ENCODE measurements at regions not wholly inside any gene's neighbourhood (a gene's known extent, or its start where the extent isn't known, plus 50 kb on each side); places are given as distances from the start of the nearest gene placed in this dataset.
"Not testable (repeated sequence)": the region's sequence is repeated elsewhere in the genome, so short reads cannot be mapped to it uniquely, and the experiment has no call there.

DNA sequence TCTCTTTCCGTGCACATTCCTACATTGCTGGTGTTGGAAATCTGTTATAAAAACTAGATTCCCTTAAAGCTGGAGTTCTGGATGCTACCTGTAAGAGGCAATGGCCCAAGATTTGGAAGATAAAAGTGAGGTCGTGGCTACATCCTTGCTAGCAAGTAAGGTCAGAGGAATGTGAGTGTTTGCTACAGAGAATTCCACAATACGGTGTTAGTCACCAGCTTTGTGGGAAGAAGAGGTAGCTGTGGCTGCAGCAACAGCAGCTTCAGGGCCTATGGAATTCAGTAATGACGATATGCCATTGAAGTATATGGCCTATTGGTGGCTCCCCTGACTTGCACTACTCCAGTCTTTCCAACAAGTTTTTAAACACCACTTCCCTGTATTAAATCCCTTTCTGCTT is 227.7 kb upstream of the TMEM260 start:
- no peak for DNase-seq

DNA sequence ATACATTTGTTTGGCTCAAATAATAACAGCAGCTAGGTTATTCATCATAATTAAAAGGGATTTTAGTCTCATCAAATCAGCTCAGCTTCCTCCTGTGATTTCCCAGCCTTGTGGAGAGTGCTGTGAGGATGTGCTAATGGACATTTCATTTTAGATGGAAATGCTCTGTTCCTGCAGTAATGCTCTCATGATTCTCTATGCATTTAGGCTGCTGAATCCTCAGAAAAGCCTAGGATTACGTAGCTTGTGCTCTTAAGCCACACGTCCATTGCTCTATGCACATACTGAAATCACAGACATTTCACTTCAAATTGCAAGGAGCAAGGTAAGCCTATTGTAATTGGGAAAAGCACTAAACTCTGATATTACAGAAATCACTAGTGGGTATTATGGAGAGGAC is 226.6 kb upstream of the TMEM260 start:
- no peak for DNase-seq

- DNase-seq, result no peak
These were observed 222.2 kb upstream of the TMEM260 start for GRCh38 chr14:56357428-56357827.

DNA sequence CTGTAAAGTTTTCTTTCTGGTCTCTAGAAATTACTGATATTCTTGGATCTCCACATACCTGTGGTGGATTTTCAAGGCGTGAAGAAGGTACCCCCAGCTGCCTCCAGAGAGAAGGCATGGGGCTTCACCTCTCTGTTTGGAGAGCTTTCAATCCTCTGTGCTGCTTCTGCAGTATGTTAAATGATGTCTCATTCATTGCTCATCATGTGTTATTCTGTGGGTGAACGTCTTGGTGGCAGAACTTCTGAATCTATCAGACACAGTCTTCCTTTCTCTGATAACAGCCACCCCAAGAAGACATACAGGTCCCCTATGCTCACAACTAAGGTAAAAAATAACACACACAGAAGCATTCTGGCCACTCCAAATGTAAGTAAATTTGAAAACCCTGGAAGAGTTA is 221.3 kb upstream of the TMEM260 start:
- DNase-seq, result no peak

DNA sequence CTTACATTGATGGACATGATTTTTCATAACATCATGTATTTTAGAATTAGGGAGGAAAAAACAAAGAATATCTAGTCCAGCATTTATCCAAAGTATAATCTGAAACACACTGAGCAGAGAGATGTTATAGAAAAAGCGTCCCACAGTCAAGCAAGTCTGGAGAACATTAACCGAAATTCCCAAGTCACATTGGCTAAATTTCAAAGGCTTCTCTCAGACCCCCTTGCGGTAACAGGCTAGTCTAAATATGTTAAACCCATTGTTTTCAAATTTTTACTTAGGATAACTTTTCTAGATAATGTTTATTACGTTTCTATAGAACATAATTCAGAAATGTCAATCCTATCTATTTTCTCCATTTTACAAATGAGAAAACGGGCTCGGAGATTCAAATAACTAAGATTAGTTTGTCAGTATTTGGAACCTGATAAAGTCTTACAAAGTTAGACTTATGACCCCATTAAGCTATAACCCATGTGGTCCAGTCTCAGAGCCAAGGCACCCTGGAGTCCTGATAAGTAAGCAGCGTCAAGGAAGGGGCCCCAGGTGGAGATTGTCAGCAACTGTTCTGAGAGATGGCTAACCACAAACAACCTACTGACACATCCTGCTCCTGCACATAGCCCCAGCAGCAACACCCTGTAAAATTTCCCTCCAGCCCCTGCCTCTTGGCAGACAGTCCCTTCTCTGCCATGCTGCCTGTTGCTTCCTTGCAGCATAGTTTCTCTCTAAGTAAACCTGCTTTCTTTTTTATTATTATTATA is 220.6 kb upstream of the TMEM260 start:
- no peak for DNase-seq

DNA sequence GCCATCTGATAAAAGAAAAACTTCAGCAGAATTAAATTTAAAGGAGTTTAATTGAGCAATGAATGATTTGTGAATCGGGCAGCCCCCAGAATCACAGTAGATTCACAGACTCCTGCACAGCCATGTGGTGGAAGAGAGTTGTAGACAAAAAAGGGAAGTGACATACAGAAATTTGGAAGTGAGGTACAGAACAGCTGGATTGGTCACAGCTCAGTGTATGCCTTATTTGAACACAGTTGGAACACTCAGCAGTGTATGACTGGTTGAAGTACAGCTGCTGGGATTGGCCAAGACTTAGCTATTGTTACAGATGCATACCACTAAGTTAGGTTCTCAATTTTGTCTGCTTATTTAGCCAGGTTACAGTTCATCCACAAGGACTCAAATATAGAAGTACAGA is 213.9 kb upstream of the TMEM260 start:
- not testable (repeated sequence) for DNase-seq

- no peak for DNase-seq
These were observed 212.2 kb upstream of the TMEM260 start for GRCh38 chr14:56367416-56367815.

- no peak for DNase-seq
These were observed 207.9 kb upstream of the TMEM260 start for GRCh38 chr14:56371737-56372136.

- DNase-seq, result no peak
These were observed 205.2 kb upstream of the TMEM260 start for GRCh38 chr14:56374421-56374820.

- no peak for DNase-seq
These were observed 201.6 kb upstream of the TMEM260 start for GRCh38 chr14:56378046-56378445.

GRCh38 chr14:56378475-56378877 is 201.1 kb upstream of the TMEM260 start:
- no peak for DNase-seq

GRCh38 chr14:56379956-56380355 is 199.6 kb upstream of the TMEM260 start:
- no peak for DNase-seq

DNA sequence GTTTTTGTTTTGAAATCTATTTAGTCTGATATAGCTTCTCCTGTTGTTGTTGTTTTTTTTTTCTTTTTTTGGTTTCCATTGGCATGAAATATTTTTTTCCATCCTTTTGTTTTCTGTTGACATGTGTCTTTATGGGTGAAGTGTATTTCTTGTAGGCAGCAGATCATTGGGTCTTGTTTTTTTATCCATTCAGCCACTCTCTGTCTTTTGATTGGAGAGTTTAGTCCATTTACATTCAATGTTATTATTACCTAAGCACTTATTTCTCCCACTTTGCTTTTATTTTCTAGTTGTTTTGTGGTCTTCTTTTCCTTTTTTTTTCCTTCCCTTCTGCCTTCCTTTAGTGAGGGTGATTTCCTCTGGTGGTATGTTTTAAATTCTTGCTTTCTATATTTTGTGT is 193.6 kb upstream of the TMEM260 start:
- no peak for DNase-seq

GRCh38 chr14:56390859-56391258 is 188.7 kb upstream of the TMEM260 start:
- no peak for DNase-seq

DNA sequence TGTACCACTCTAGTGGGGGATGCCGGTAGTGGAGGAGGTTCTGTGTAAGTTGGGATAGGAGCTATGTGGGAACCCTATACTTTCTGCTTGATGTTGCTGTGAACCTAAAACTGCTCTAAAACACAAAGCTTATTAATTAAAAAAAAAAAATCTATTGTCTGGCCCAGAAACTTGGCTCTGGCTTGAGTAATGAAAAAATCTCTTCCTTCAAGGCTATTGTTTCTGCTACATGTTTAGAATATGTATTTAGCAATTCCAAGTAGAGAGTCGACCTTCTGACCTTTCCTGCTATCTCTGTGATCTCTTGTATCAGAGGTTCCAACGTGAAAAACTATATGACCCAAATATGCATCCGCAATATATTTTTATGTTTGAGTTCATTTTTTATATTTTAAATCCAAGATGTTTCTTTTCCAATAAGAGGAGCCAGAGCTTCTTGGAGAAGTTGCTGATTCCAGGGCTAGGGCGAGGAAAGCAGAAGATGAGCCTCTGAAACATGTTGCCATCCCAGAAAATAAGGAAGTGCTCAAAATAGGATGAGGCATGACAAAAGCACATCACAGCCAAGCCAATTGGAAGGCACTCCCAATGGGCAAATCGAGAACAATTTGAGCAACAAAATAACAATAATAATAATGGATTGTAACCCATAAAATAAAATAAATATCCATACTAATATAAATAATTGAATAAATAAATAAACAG is 184.6 kb upstream of the TMEM260 start:
- no peak for DNase-seq

DNA sequence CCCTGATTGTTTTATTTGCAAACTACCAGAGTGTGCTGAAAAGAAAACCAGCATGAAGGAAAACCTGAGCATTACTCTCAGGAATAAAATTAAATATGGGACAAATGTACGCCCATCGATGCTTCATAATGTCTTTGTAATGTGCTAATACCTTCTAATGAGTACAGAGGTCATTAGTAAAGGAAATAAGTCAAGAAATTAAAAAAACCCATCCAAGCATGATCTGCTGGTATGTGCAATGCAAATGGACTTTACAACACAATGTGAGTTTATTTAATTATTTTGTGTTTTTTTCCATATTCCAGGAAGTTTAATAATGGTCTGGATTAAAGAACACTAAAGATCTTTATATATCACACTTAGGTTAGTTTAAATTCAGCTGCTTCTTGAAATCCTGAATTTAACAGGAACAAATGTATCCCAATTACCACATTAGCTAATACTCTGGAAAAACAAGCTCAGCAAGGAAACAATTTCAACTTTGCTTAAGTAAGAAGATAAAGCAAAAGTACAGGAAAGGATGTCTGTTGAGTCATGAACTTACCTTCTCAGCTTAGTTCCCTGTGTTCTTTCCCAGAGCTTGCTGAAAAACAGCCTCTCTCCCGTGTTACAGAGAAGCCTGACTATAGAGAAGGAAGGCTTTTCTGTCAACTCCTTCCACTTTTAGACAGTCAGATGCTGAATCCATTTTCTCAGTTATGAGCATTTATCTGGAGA is 179.3 kb upstream of the TMEM260 start:
- no peak for DNase-seq

DNA sequence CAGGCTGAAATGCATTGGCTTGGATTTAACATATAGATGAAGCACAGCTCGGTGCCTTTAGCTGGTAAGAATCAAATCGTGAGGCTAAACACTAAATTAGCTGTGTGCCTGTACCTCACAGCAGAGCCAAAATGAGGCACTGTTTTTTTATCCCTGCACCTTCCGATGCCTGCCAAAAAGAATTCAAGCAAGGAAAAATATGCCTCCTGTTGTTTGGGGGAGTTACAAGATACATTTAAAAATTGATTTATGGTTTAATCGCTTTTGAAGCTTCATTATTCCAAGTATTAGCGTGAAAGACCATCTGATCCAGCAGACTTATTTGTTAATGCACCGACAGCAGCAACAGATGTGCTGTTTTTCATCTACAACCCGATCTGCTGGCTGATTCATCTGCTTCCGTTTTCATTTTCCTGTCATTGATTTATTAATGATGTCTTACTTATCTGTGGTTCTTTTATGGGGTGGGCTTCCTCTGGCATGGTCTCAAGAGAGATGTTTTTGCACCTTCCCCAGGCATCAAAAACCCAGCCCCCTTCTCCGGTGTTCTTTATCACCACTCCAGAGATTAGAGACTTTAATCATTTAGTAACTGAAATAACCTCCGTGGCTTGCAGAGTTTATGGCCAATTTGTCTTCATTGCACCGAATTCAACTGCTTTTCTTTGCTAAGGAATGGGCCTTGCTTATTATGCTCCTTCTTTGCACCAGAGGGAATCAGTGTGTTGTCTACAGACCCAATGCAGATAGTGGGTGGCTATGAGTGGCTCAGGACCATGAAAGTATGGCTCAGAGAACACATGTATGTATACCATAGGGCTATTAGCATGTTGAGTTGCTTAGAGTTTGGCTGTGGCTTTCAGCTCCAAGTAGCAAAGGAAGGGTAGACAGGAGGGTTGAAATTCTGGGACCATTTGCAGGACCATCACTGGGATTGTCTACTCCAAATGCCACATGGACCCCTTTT is 166.8 kb upstream of the TMEM260 start:
- DNase-seq, result no peak

DNA sequence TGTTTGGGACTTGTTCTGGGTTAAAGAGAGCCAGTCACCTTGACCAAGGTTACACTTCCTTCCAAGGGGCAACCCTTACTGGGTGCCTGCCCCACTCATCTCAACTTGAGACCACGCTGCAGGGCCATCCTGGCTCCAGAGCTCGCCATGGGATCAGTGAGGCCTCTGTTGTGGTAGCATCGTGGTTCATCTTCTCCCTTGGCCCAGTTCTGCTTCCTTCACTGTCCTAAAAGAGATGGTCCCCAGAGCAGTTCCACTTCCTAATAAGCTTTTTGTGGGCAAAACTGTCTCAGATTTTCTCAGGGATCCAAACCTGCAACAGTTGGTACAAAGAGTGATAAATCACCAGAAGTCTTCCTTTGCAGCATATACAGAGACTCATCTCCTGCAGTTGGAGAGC is 165.9 kb upstream of the TMEM260 start:
- no peak for DNase-seq

DNA sequence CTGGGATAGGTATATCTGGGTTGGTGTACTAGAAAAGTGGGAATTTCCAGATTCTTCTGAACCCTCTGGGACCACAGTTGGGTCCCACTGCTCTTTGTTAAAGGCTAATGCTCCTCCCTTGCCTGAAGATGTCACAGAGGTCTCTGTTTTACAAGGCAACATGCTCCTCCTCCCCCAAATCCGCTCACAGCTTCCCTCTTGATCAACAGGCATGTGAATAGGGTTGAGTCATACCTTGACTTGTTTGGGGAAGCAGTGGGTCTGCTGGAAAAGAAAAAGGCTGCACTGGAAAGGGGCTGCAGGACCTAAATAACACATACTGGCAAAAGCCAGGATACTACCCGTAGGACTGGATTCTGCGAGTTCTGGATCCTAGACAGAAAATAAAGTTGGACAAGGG is 165.4 kb upstream of the TMEM260 start:
- no peak for DNase-seq

DNA sequence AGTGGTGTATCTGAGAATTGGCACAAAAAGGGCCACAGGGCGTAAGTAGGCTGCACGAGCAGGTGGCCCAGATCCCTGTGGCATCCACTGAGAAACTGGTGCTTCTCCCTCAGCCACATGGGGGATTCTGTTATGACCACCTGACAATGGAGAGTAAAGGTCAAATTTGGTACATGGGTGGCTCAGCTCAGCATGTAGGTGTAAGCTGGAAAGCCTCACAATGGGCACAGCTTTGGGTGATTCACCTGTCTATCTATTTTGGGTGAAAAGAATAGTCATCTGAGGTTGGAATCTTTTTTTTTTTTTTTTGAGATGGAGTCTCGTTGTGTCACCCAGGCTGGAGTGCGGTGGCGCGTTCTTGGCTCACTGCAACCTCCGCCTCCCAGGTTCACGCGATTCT is 163.4 kb upstream of the TMEM260 start:
- DNase-seq, result no peak

- DNase-seq, result no peak
These were observed 162.4 kb upstream of the TMEM260 start for GRCh38 chr14:56417173-56417572.

GRCh38 chr14:56419750-56420149 is 159.8 kb upstream of the TMEM260 start:
- no peak for DNase-seq

DNA sequence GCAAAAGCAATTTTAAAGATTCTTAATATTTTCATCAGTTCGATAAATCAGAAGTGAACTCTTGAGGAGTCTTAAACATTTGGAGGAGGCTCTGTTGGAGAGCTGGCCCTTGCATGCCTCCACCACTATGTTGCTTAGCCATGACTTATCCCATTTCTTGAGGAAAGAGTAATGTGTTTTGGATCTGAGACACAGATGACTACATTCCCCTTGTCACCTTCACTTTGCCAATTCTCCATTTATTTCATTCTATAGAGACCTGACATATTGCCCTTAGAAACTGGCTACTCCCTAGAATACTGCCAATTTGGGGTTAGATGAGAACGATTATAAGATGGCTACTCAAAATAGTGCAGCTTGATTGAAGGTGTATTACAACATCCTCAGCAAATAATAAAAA is 157.4 kb upstream of the TMEM260 start:
- DNase-seq, result no peak
